Heart right ventricle (tissue), 16 donors: ENCODE measurements at regions not wholly inside any gene's neighbourhood (a gene's known extent, or its start where the extent isn't known, plus 50 kb on each side); places are given as distances from the start of the nearest gene placed in this dataset.
A peak's percentile ranks its signal among the peaks of the same experiment; 100 is the strongest.

Experiments used
- ATAC-seq, 8 donors: fragments of 200-7000 bp; cut with Tn5 transposase; one replicate each; pipeline ENCODE4 v1.9.1; 2020; ENCODE audit warnings: mild to moderate bottlenecking in 8 of 8, moderate library complexity in 8 of 8, moderate number of reproducible peaks in 1 of 8
- DNase-seq, 2 donors: peaks; one replicate each; pipeline ENCODE4 v3.0.0-alpha.2; 2020
- H3K27ac ChIP-seq, 10 donors: fragments of 200-600 bp; sonication (generic) in 2 of 10; one replicate each; pipeline versions ENCODE4 v1.5.0 to v1.8.0; 2020 to 2022; ENCODE audit warnings: mild to moderate bottlenecking in 3 of 10
- H3K27me3 ChIP-seq, 7 donors: fragments of 200-600 bp; one replicate each; pipeline ENCODE4 v1.8.0; 2021 to 2022; ENCODE audit warnings: mild to moderate bottlenecking in 2 of 7
- H3K36me3 ChIP-seq, 9 donors: fragments of 200-600 bp; sonication (generic) in 1 of 9; one replicate each; pipeline versions ENCODE4 v1.5.0 to v1.8.0; 2020 to 2022; ENCODE audit warnings: mild to moderate bottlenecking in 2 of 9
- H3K4me1 ChIP-seq, 9 donors: fragments of 200-600 bp; sonication (generic) in 1 of 9; one replicate each; pipeline versions ENCODE4 v1.5.0 to v1.8.0; 2020 to 2022; ENCODE audit warnings: mild to moderate bottlenecking in 4 of 9
- H3K4me3 ChIP-seq, 10 donors: fragments of 200-600 bp; sonication (generic) in 2 of 10; one replicate each; pipeline versions ENCODE4 v1.5.0 to v1.8.0; 2020 to 2022; ENCODE audit warnings: mild to moderate bottlenecking in 7 of 10, moderate library complexity in 2 of 10
- H3K9me3 ChIP-seq, 11 donors: fragments of 200-600 bp in 10 of 11; sonication (generic) in 2 of 11; one replicate each; pipeline versions ENCODE4 v1.5.0 to v1.8.0; 2013 to 2022; ENCODE audit warnings: mild to moderate bottlenecking in 2 of 11, control low read depth in 1 of 11, moderate library complexity in 1 of 11
- CTCF ChIP-seq, 9 donors: fragments of 200-600 bp; sonication (generic) in 2 of 9; IDR thresholded peaks; one replicate each; pipeline versions ENCODE4 v1.5.0 to v1.8.0; 2021 to 2022; ENCODE audit warnings: antibody characterized with exemption in 9 of 9, mild to moderate bottlenecking in 5 of 9, moderate library complexity in 1 of 9
- WGBS, 2 donors: extraction: QIAGEN DNeasy Blood & Tissue Kit; methylation state at CpG; one replicate each; pipeline ENCODE4 v1.1.7; 2013; ENCODE audit warnings: inconsistent platforms in 1 of 2; 5-methylcytosine and 5-hydroxymethylcytosine counted together
- intact Hi-C, 10 donors: fragments of 100-400 bp; cut with DNase I; formaldehyde crosslinking; loops; one replicate each; pipeline versions ENCODE4 v1.11.1 to v1.14.2; 2022
- donor health status: Arrhythmogenic right ventricular cardiomyopathy.
- donor health status: ischemic (EF 13 %, LVEDD 7.1; RV severe dilation, severe dysfunction).
- donor health status: healthy with polysubstance abuse.
- donor health status: DM: no; HTN: yes; CAD: no.
- donor health status: DM: no; HTN: no; CAD: no.
- donor health status: ischemic (EF 25% LVEDD 6.9; RV normal size, moderate dysfunction).
- donor health status: ischemic (EF 25% LVEDD 5.7; RV mildly dilated, moderate dysfunction).
- donor health status: healthy.
- donor health status: DM: yes; HTN: yes; CAD: no.
- donor health status: Ischemic cardiomyopathy.
- donor health status: ischemic (EF 35%, LVEDD 5.7; RV mildly dilated, moderate dysfunction).
- donor health status: nonischemic (EF 11% LVEDD 7.7; RV severe dilation, severe dysfunction).
- donor health status: DM: yes; HTN: yes; CAD: no.
- donor health status: PGD.
- donor health status: ischemic (EF 29% LVEDD 5.4; RV normal size, mild dysfunction).
- donor health status: nonischemic (EF 23%, LVEDD 6.1; RV moderate dilation, normal function).

- WGBS, 2 donors, result 43 to 45% methylated on average over 3 of the region's 3 CpGs
- Histone ChIP-seq H3K4me1 (peaks cover 0 to 17% (median 0%) of the 10 kb centered on the region in 9 donors), H3K9me3 (peaks cover 0 to 16% (median 0%) of the 10 kb centered on the region in 11 donors), H3K27ac (peak overlapping the region in 1 of 10 donors; percentile 20), H3K4me3 (no peak overlapping the region), H3K27me3 (peaks cover 0 to 6% (median 0%) of the 10 kb centered on the region in 7 donors), H3K36me3 (no peaks in the 10 kb centered on the region)
- ATAC-seq (peak in 3 of 8 donors; percentile 16 to 47 (median 25)), DNase-seq (no peak)
- no peak for TF ChIP-seq CTCF (IDR thresholded peaks at IDR 0.05)
- intact Hi-C loops, result no loop called here
Measured at GRCh38 chr1:229136822-229137221, 134.1 kb upstream of the RAB4A start.

- TF ChIP-seq CTCF (IDR thresholded peaks at IDR 0.05), result no peak
- Histone ChIP-seq H3K36me3 (no peaks in the 10 kb centered on the region), H3K4me1 (peaks cover 0 to 17% (median 0%) of the 10 kb centered on the region in 9 donors), H3K4me3 (no peak overlapping the region), H3K27ac (no peak overlapping the region), H3K27me3 (peaks cover 0 to 6% (median 0%) of the 10 kb centered on the region in 7 donors), H3K9me3 (peaks cover 0 to 16% (median 0%) of the 10 kb centered on the region in 11 donors)
- ATAC-seq (peak in 1 of 8 donors; percentile 49), DNase-seq (no peak)
- intact Hi-C loops, result no loop called here
Measured at GRCh38 chr1:229137271-229137670, 133.6 kb upstream of the RAB4A start.

GRCh38 chr1:229138058-229138457, 132.9 kb upstream of the RAB4A start:
- WGBS, 2 donors, result 91 to 96% methylated on average over 3 of the region's 3 CpGs
- Histone ChIP-seq H3K9me3 (peaks cover 0 to 16% (median 0%) of the 10 kb centered on the region in 11 donors), H3K4me1 (peaks cover 0 to 17% (median 0%) of the 10 kb centered on the region in 9 donors), H3K36me3 (no peaks in the 10 kb centered on the region), H3K27ac (no peak overlapping the region), H3K27me3 (peaks cover 0 to 3% (median 0%) of the 10 kb centered on the region in 7 donors), H3K4me3 (no peak overlapping the region)
- ATAC-seq (no peak), DNase-seq (no peak)
- intact Hi-C loops, result no loop called here
- no peak for TF ChIP-seq CTCF (IDR thresholded peaks at IDR 0.05)

- WGBS, 2 donors, result 79 to 84% methylated on average over 12 of the region's 12 CpGs
- no peak overlapping the region for H3K4me3 ChIP-seq
- TF ChIP-seq CTCF (IDR thresholded peaks at IDR 0.05), result no peak
- H3K27me3 ChIP-seq, result peaks cover 0 to 14% (median 0%) of the 10 kb centered on the region in 7 donors
- peaks cover 0 to 11% (median 0%) of the 10 kb centered on the region in 11 donors for H3K9me3 ChIP-seq
- DNase-seq (no peak), ATAC-seq (no peak)
- peaks cover 0 to 17% (median 0%) of the 10 kb centered on the region in 9 donors for H3K4me1 ChIP-seq
- no peak overlapping the region for H3K27ac ChIP-seq
- H3K36me3 ChIP-seq, result no peaks in the 10 kb centered on the region
- intact Hi-C loops, result no loop called here
Measured at GRCh38 chr1:229139331-229140118, 131.4 kb upstream of the RAB4A start.
